ENCODE measurements at regions not wholly inside any gene's neighbourhood (a gene's known extent, or its start where the extent isn't known, plus 50 kb on each side); places are given as distances from the start of the nearest gene placed in this dataset.

DNA sequence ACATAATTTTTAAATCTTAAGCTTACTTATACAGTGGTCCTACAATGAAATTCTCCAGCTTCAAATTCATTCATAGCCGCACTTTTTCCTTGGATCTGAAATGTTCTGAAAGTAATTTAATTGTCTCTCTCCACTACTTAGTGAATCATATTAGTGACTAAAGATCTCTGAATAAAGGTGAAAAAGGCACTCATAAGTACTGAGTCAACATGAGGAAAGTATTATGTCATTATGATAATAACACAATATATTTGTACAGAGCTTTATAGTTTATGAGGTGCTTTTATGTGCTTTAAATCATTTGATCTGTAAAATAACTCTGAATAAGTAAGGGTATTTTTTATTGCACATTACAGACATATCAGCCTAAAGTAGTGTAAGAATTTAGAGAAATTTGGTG, 628.2 kb upstream of the SLITRK5 start:
- H3K9ac ChIP-seq, result no peak overlapping the region
- H3K9me3 ChIP-seq (ENCODE audit: low read depth), result no peaks in the 10 kb centered on the region
- no peaks in the 10 kb centered on the region for H3K4me1 ChIP-seq
- TF ChIP-seq EZH2 (IDR thresholded peaks at IDR 0.05) (no peak), EZH2phosphoT487 (IDR thresholded peaks at IDR 0.05) (no peak)
- TF ChIP-seq, protein P1, sequence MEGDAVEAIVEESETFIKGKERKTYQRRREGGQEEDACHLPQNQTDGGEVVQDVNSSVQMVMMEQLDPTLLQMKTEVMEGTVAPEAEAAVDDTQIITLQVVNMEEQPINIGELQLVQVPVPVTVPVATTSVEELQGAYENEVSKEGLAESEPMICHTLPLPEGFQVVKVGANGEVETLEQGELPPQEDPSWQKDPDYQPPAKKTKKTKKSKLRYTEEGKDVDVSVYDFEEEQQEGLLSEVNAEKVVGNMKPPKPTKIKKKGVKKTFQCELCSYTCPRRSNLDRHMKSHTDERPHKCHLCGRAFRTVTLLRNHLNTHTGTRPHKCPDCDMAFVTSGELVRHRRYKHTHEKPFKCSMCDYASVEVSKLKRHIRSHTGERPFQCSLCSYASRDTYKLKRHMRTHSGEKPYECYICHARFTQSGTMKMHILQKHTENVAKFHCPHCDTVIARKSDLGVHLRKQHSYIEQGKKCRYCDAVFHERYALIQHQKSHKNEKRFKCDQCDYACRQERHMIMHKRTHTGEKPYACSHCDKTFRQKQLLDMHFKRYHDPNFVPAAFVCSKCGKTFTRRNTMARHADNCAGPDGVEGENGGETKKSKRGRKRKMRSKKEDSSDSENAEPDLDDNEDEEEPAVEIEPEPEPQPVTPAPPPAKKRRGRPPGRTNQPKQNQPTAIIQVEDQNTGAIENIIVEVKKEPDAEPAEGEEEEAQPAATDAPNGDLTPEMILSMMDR (IDR thresholded peaks at IDR 0.05), result no peak
- Mint-ChIP-seq H3K27me3 (ENCODE audit: insufficient read depth, low read depth) (peaks cover 4% of the 10 kb centered on the region), H3K4me3 (no peak overlapping the region), H3K36me3 (peaks cover 1% of the 10 kb centered on the region), H3K27ac (no peak overlapping the region), H3K4me1 (no peaks in the 10 kb centered on the region), H3K9me3 (peaks cover 31% of the 10 kb centered on the region)
- H3F3A ChIP-seq (ENCODE audit: low read depth), result no peaks in the 10 kb centered on the region
- H2AFZ ChIP-seq (replicated peaks), result no peak overlapping the region
- no peaks in the 10 kb centered on the region for H3K36me3 ChIP-seq
- no peaks in the 10 kb centered on the region for H4K20me1 ChIP-seq (ENCODE audit: low read depth)
- H3K79me2 ChIP-seq (ENCODE audit: low read depth), result no peaks in the 10 kb centered on the region
- H3K27ac ChIP-seq, result no peak overlapping the region
- no peaks in the 10 kb centered on the region for H3K27me3 ChIP-seq
- no peak overlapping the region for H3K4me2 ChIP-seq
- no peak overlapping the region for H3K4me3 ChIP-seq
- DNase-seq (ENCODE audit: low spot score), result no peak

DNA sequence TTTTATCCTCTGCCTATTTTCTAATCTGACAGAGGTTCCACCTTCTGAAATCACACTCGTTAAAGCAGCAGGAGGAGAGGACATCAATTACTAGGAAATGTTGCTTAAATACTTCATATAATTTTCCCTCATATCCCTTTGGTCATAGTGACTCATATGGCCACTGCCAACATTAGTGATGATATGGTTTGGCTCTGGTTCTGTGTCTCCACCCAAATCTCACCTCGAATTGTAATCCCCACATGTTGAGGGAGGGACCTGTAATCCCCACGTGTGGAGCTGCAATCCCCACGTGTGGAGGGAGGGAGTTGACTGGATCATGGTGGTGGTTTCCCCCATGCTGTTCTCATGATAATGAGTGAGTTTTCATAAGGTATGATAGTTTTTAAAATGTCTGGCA, 618.4 kb upstream of the SLITRK5 start:
- Histone ChIP-seq H3K4me2 (no peak overlapping the region), H3K4me1 (peaks cover 9% of the 10 kb centered on the region), H3K9ac (no peak overlapping the region), H3K36me3 (no peaks in the 10 kb centered on the region), H3F3A (ENCODE audit: low read depth) (peaks cover 6% of the 10 kb centered on the region), H3K9me3 (ENCODE audit: low read depth) (no peaks in the 10 kb centered on the region), H3K79me2 (ENCODE audit: low read depth) (no peaks in the 10 kb centered on the region), H4K20me1 (ENCODE audit: low read depth) (no peaks in the 10 kb centered on the region), H2AFZ (replicated peaks) (no peak overlapping the region), H3K27ac (no peak overlapping the region), H3K27me3 (no peaks in the 10 kb centered on the region), H3K4me3 (no peak overlapping the region)
- Mint-ChIP-seq H3K9me3 (peaks cover 5% of the 10 kb centered on the region), H3K27ac (no peak overlapping the region), H3K4me1 (no peaks in the 10 kb centered on the region), H3K36me3 (peaks cover 2% of the 10 kb centered on the region), H3K4me3 (no peak overlapping the region), H3K27me3 (ENCODE audit: insufficient read depth, low read depth) (no peaks in the 10 kb centered on the region)
- DNase-seq (ENCODE audit: low spot score), result no peak
- TF ChIP-seq EZH2phosphoT487 (IDR thresholded peaks at IDR 0.05), result no peak
- TF ChIP-seq, protein P1 (IDR thresholded peaks at IDR 0.05), result no peak
- no peak for TF ChIP-seq EZH2 (IDR thresholded peaks at IDR 0.05)

DNA sequence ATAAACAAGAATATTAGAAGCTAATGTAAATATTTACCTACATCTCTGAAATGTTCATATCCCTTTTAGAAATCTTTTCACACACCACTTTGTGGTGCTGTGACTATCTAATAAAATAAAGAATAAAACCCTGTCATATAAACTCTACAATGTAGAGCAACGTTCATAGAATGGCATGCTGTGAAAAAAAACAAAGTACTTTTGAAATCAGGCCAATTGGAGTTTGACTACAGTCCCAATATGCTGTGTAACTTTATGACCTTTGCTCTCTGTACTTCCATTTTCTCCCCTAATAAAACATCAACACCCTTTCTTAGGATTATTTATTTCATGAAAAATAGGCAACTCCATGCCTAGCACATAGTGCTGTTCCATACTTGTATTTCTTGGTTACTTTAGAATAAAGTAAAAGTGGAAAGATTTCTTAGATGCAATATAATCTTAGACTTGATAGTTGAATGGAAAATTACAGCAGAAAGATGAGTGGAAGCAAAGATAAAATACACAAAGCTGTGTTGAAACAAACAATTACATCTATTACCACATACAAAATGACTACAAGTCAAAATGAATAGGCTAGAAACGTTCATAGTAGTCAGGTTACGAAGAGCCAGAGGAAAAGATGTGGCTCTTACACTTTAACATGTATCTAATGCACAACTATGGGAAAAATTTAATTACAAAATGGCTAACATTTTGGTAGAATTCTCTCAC, 613.2 kb upstream of the SLITRK5 start:
- TF ChIP-seq, protein P1 (IDR thresholded peaks at IDR 0.05), result no peak
- TF ChIP-seq EZH2phosphoT487 (IDR thresholded peaks at IDR 0.05) (no peak), EZH2 (IDR thresholded peaks at IDR 0.05) (no peak)
- H3K27me3 Mint-ChIP-seq (ENCODE audit: insufficient read depth, low read depth), result no peaks in the 10 kb centered on the region
- no peaks in the 10 kb centered on the region for H3K4me1 Mint-ChIP-seq
- H3K9me3 Mint-ChIP-seq, result peaks cover 3% of the 10 kb centered on the region
- H3K36me3 Mint-ChIP-seq, result no peaks in the 10 kb centered on the region
- H3K79me2 ChIP-seq (ENCODE audit: low read depth), result no peaks in the 10 kb centered on the region
- H3K27ac ChIP-seq, result no peak overlapping the region
- H3K4me3 ChIP-seq, result no peak overlapping the region
- no peaks in the 10 kb centered on the region for H3K9me3 ChIP-seq (ENCODE audit: low read depth)
- H3K4me1 ChIP-seq, result no peaks in the 10 kb centered on the region
- H3K27ac Mint-ChIP-seq, result no peak overlapping the region
- H3K4me3 Mint-ChIP-seq, result no peak overlapping the region
- H3F3A ChIP-seq (ENCODE audit: low read depth), result no peaks in the 10 kb centered on the region
- H3K27me3 ChIP-seq, result no peaks in the 10 kb centered on the region
- no peaks in the 10 kb centered on the region for H3K36me3 ChIP-seq
- H3K4me2 ChIP-seq, result no peak overlapping the region
- H4K20me1 ChIP-seq (ENCODE audit: low read depth), result no peaks in the 10 kb centered on the region
- no peak for DNase-seq (ENCODE audit: low spot score)
- no peak overlapping the region for H3K9ac ChIP-seq
- peak overlapping the region; percentile 1 for H2AFZ ChIP-seq (replicated peaks)

Measured in neural progenitor cell (in vitro differentiated cells).